SK-N-SH treated with all-trans-retinoic acid at 6 μM for 48 hours (cell line): ENCODE measurements at regions not wholly inside any gene's neighbourhood (a gene's known extent, or its start where the extent isn't known, plus 50 kb on each side); places are given as distances from the start of the nearest gene placed in this dataset.

Experiments
- CREB5 ChIP-seq: fragments of 250-450 bp; sonication (Bioruptor Pico); IDR thresholded peaks from 2 replicates; pipeline ENCODE4 v1.5.1; 2020; ENCODE audit warnings: low read depth, mild to moderate bottlenecking, moderate library complexity
- OSR1 ChIP-seq: fragments of 250-450 bp; sonication (Bioruptor Pico); IDR thresholded peaks from 2 replicates; pipeline ENCODE4 v1.8.0; 2022; ENCODE audit warnings: moderate library complexity, mild to moderate bottlenecking, inconsistent platforms

GRCh38 chr11:112861356-112861755, 99.9 kb upstream of the NCAM1 start:
- TF ChIP-seq OSR1 (CRISPR knock-in tag), result no peak
- TF ChIP-seq CREB5, result no peak
